ENCODE measurements at regions not wholly inside any gene's neighbourhood (a gene's known extent, or its start where the extent isn't known, plus 50 kb on each side); places are given as distances from the start of the nearest gene placed in this dataset.

DNA sequence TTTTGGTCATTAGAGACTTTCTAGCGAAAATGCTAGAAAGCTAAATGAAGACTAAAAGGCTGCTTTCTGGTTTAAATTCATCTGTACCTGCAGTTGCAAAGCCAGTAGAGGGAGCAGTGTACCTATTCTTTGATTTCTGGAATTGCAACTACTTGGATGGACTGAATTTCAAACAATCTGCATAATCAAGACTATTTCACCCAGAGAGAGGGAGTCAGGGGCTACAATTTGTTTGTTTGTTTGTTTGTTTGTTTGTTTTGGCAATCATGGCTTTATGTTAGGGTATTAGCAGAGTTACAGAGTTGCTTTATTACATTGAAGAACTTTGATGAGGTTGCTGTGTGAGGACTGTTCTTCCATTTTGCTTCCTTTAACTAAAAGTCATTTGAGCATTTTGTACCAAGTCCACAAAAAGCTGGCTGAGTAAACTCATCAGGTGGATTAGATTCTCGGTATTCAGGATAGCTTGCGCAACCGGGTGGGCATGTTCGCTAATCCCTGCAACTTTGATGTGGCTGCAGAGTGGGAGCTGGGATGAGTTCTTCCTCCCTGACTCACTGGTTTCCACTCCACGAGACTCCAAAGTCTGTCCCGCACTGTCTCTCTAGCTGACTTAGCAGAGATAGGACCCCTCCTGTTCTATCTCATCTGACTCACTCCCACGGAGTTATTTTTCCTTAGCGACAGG is 80.0 kb upstream of the TUT7 start:
- peak; percentile 17 for DNase-seq (ENCODE audit: low spot score)

GRCh38 chr9:86424251-86424891 is 70.2 kb upstream of the TUT7 start:
- no peak for DNase-seq (ENCODE audit: low spot score)

GRCh38 chr9:86413971-86414880 is 60.0 kb upstream of the TUT7 start:
- DNase-seq (ENCODE audit: low spot score) = peak; percentile 28

- no peak for DNase-seq (ENCODE audit: low spot score)
Observed at GRCh38 chr9:86410281-86410680, 56.1 kb upstream of the TUT7 start.

DNA sequence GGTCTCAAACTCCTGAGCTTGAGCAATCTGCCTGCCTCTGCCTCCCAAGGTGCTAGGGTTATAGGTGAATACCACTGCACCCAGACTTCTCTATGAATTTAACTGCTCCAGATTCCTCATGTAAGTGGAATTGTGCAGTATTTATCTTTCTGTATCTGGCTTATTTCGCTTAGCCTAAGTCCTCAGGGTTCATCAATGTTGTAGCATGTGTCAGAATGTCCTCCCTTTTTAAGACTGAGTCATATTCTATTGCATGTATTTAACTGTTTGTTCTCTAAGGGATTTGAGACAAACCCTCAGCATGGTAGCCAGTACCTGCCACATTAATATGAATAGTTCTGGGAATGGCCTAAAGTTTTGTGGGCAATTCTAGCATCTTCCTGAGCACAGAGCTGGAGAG is 53.9 kb upstream of the TUT7 start:
- DNase-seq (ENCODE audit: low spot score) = no peak

- DNase-seq (ENCODE audit: low spot score) = no peak
Observed at GRCh38 chr9:86407022-86407421, 52.8 kb upstream of the TUT7 start.

- no peak for DNase-seq (ENCODE audit: low spot score)
Observed at GRCh38 chr9:86406366-86406765, 52.2 kb upstream of the TUT7 start.

DNA sequence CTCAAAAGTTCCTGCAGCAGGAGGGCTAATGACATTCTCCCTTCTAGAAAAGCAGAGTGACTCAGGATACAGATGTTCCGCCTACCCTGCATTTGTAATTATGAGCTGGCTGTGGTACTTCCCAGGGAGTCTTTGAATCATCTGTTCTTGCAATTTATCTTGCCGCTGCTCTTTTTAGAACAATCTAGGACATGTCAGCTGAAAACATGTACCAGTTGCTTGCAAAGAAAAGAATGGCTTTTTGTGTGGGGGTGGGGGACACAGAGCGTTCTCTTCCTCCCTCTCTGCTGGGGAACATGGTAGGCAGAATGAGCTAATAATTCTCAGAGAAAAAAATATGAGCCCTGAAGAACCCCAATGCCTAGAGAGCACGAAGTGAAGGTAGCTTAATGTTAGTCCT is 51.7 kb upstream of the TUT7 start:
- no peak for DNase-seq (ENCODE audit: low spot score)

GRCh38 chr9:86405086-86405491 is 50.9 kb upstream of the TUT7 start:
- DNase-seq (ENCODE audit: low spot score) = no peak
